Parathyroid adenoma (tissue), 2 donors: ENCODE measurements at regions not wholly inside any gene's neighbourhood (a gene's known extent, or its start where the extent isn't known, plus 50 kb on each side); places are given as distances from the start of the nearest gene placed in this dataset.

Source experiments
- H2AFZ ChIP-seq: fragments of 300-600 bp; sonication (generic); one replicate; pipeline ENCODE4 v1.7.0; 2017; ENCODE audit warnings: antibody characterized with exemption, mild to moderate bottlenecking
- H3K27ac ChIP-seq: fragments of 300-600 bp; sonication (generic); one replicate; pipeline ENCODE4 v1.7.0; 2017
- H3K27me3 ChIP-seq: fragments of 300-600 bp; sonication (generic); one replicate; pipeline ENCODE4 v1.7.0; 2017; ENCODE audit warnings: low read length; ENCODE audit not compliant: control insufficient read depth, insufficient read depth
- H3K36me3 ChIP-seq: fragments of 300-600 bp; sonication (generic); one replicate; pipeline ENCODE4 v1.7.0; 2017; ENCODE audit warnings: low read length; ENCODE audit not compliant: control insufficient read depth, insufficient read depth
- H3K4me1 ChIP-seq: fragments of 300-600 bp; sonication (generic); one replicate; pipeline ENCODE4 v1.7.0; 2017; ENCODE audit warnings: control low read depth
- H3K4me2 ChIP-seq: fragments of 300-600 bp; sonication (generic); one replicate; pipeline ENCODE4 v1.7.0; 2017; ENCODE audit warnings: low read length
- H3K4me3 ChIP-seq: fragments of 300-600 bp; sonication (generic); one replicate; pipeline ENCODE4 v1.7.0; 2017; ENCODE audit warnings: low read depth, low read length
- H3K79me2 ChIP-seq: fragments of 300-600 bp; sonication (generic); one replicate; pipeline ENCODE4 v1.7.0; 2017; ENCODE audit warnings: control low read depth
- H3K9ac ChIP-seq: fragments of 300-600 bp; sonication (generic); one replicate; pipeline ENCODE4 v1.7.0; 2017; ENCODE audit warnings: mild to moderate bottlenecking
- H3K9me3 ChIP-seq: fragments of 300-600 bp; sonication (generic); one replicate; pipeline ENCODE4 v1.7.0; 2017; ENCODE audit warnings: low read length; ENCODE audit not compliant: control insufficient read depth
- CTCF ChIP-seq: fragments of 300-600 bp; sonication (generic); IDR thresholded peaks from one replicate; pipeline ENCODE4 v1.7.0; 2017; ENCODE audit warnings: antibody characterized with exemption, mild to moderate bottlenecking
- donor health status: primary hyperparathyroidism.

DNA sequence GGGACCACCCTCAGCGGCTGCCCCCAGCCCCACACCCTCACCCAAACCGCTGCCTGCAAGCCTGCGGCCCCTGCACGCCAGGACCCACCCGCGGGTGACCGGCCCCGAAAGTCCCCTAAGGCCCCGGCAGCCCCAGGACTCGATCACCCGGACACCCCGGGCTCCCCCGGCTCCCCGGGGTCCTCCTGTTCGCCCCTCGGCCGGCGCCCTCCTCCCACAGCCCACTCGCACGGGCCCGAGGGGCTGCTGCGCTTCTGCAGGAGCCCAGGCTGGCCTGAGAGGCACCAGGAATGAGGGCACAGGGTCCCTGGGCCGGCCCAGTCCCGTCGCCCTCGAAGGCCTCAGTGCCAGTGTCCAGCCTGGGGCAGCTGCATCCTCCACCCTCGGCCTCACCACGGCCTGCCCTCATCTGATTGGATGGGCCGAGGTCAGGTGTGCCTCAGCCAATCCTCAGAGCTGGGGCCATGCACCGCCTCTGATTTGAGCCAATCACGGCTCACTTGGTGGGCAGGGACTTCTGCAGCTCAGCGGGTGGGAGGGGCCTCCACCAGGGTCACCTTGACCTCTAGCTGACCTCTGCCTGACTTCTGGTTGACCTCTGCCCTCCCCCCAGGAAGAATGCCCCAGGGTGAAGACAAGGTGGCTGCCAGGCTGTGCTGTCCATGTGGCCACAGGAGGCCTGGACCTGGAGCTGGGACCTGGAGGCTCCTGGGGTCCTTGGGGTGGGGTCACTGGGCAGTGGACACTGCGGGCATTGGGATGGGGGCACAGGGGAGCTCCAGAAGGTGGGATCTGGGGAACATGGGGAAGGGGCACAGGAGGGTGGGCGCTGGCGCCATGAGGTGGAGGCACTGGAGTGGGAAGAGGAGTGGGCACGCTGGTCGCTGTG lies 97.6 kb upstream of the NKX1-1 start:
- H3K4me3 ChIP-seq: no peak overlapping the region
- no peak overlapping the region for H2AFZ ChIP-seq
- no peak overlapping the region for H3K9ac ChIP-seq
- H3K79me2 ChIP-seq: no peaks in the 10 kb centered on the region
- no peak for TF ChIP-seq CTCF
- no peaks in the 10 kb centered on the region for H3K27me3 ChIP-seq
- no peaks in the 10 kb centered on the region for H3K4me1 ChIP-seq
- H3K36me3 ChIP-seq: no peaks in the 10 kb centered on the region
- H3K27ac ChIP-seq: no peak overlapping the region
- H3K9me3 ChIP-seq: no peaks in the 10 kb centered on the region
- no peak overlapping the region for H3K4me2 ChIP-seq

DNA sequence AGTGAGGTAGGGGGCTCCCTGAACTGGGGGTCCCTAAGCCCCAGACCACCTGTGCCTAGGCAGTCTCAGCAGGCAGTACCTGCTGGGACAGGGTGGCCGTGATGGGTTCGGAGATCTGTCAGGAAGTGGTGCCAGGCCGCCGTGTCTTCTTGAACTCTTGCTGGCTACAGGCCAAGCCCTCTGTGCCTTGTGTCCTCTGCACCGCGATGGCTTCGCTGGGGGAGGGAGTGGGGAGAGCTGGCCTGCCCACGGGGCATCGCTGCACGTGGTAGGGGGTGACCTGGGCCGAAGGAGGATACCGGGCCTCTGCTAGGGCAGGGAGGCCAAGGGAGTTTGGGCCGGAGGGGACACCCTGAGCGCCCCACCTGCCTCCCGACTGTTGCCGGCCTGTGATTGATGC lies 96.7 kb upstream of the NKX1-1 start:
- Histone ChIP-seq H3K9me3 (no peaks in the 10 kb centered on the region), H3K4me1 (no peaks in the 10 kb centered on the region), H3K4me3 (no peak overlapping the region), H3K4me2 (no peak overlapping the region), H3K36me3 (no peaks in the 10 kb centered on the region), H3K9ac (no peak overlapping the region), H3K27ac (no peak overlapping the region), H2AFZ (no peak overlapping the region), H3K79me2 (no peaks in the 10 kb centered on the region), H3K27me3 (no peaks in the 10 kb centered on the region)
- TF ChIP-seq CTCF: no peak

GRCh38 chr4:1502501-1502886 lies 96.3 kb upstream of the NKX1-1 start:
- H3K4me1 ChIP-seq: no peaks in the 10 kb centered on the region
- no peak overlapping the region for H3K4me2 ChIP-seq
- H3K27me3 ChIP-seq: no peaks in the 10 kb centered on the region
- no peak overlapping the region for H2AFZ ChIP-seq
- no peaks in the 10 kb centered on the region for H3K9me3 ChIP-seq
- no peak overlapping the region for H3K9ac ChIP-seq
- no peaks in the 10 kb centered on the region for H3K36me3 ChIP-seq
- no peak overlapping the region for H3K4me3 ChIP-seq
- no peak overlapping the region for H3K27ac ChIP-seq
- no peaks in the 10 kb centered on the region for H3K79me2 ChIP-seq
- TF ChIP-seq CTCF: no peak

- Histone ChIP-seq H3K36me3 (no peaks in the 10 kb centered on the region), H3K9me3 (no peaks in the 10 kb centered on the region), H3K27me3 (no peaks in the 10 kb centered on the region), H3K4me2 (no peak overlapping the region), H3K27ac (no peak overlapping the region), H3K4me1 (no peaks in the 10 kb centered on the region), H3K9ac (no peak overlapping the region), H3K79me2 (no peaks in the 10 kb centered on the region), H2AFZ (no peak overlapping the region), H3K4me3 (no peak overlapping the region)
- TF ChIP-seq CTCF: no peak
Measured at GRCh38 chr4:1501754-1502500, 95.7 kb upstream of the NKX1-1 start.
